MM.1S (cell line): ENCODE measurements at regions not wholly inside any gene's neighbourhood (a gene's known extent, or its start where the extent isn't known, plus 50 kb on each side); places are given as distances from the start of the nearest gene placed in this dataset.

ENCODE experiments used
- CTCF ChIP-seq: fragments of 300-600 bp; sonication (generic); IDR thresholded peaks from 2 replicates; pipeline ENCODE4 v1.5.1; 2016; ENCODE audit warnings: antibody characterized with exemption, low read length, mixed read lengths
- EZH2 ChIP-seq: fragments of 300-600 bp; sonication (generic); optimal IDR thresholded peaks from 2 replicates; pipeline ENCODE3; 2017; ENCODE audit warnings: low read depth, mild to moderate bottlenecking, antibody characterized with exemption, low read length, mixed read lengths

DNA sequence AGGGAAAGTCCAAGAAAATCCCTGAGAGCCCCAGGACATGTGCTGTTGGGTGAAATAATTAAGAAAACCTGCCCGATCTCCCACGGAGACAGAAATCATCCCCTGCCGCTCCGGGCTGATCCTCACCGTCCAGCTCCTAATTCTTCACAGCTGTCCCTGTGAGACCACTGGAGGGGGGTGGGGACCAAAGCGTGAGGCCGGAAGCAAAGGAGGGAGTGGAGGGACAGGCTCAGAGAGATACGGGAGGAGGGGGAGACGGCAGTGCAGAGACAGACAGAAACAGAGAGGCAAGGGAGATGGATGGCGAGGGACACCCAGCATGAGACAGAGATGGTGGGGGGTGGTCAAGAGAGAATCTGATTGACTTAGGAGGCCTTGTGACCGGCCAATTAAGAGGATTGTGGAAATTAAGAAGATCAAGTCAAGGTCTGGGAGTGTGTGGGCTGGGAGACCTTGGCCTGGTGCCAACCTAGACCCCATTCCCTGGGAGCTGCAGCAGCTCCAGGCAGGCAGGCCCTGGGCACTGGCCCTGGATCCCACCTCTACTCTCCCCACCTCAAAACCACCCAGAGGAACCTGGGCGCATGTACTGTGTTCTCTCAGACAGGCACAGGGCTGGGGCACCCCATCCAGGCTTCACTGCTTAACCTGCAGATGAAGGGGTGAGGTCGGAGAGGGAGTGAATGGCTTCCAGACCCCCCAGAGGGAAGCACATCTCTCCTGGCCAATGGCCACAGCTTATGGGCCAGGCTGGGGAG lies 113.2 kb upstream of the ALDH1A3 start:
- no peak for TF ChIP-seq CTCF
- no peak for TF ChIP-seq EZH2
